H1 (cell line): ENCODE measurements at regions not wholly inside any gene's neighbourhood (a gene's known extent, or its start where the extent isn't known, plus 50 kb on each side); places are given as distances from the start of the nearest gene placed in this dataset.

Experiments used
- CHD2 ChIP-seq: IDR thresholded peaks from 2 replicates; pipeline ENCODE4 v1.6.1; 2012; ENCODE audit warnings: low read length, improper control_type of control experiment
- CREB1 ChIP-seq: IDR thresholded peaks from 2 replicates; pipeline ENCODE4 v1.6.1; 2012; ENCODE audit warnings: inconsistent platforms
- EZH2 ChIP-seq: fragments of 200-600 bp; sonication (generic); IDR thresholded peaks from 2 replicates; pipeline ENCODE4 v1.7.1; 2012; ENCODE audit warnings: low read depth, mild to moderate bottlenecking, moderate library complexity, low read length, inconsistent platforms; ENCODE audit not compliant: severe bottlenecking
- JUN ChIP-seq: IDR thresholded peaks from 2 replicates; pipeline ENCODE4 v1.6.1; 2011; ENCODE audit warnings: low read depth, mild to moderate bottlenecking, improper control_type of control experiment, low read length
- KDM1A ChIP-seq: fragments of 200-600, 300-600 bp; sonication (generic); IDR thresholded peaks from 2 replicates; pipeline ENCODE4 v1.7.1; 2016; ENCODE audit warnings: mild to moderate bottlenecking, low read length, borderline replicate concordance
- MAFK ChIP-seq: IDR thresholded peaks from 2 replicates; pipeline ENCODE4 v1.6.1; 2012; ENCODE audit warnings: low read depth, mild to moderate bottlenecking, improper control_type of control experiment, low read length
- NANOG ChIP-seq: IDR thresholded peaks from 2 replicates; pipeline ENCODE4 v1.6.1; 2011; ENCODE audit warnings: low read length, low read depth, mild to moderate bottlenecking, inconsistent platforms; ENCODE audit not compliant: insufficient read depth, poor library complexity, severe bottlenecking
- POLR2A ChIP-seq, 2 experiments: IDR thresholded peaks; 1 replicate in 1 of 2; 2 replicates in 1 of 2; pipeline ENCODE4 v1.6.1; 2011; ENCODE audit warnings: low read depth in 2 of 2, low read length in 2 of 2, mild to moderate bottlenecking in 2 of 2; ENCODE audit errors: control extremely low read depth in 1 of 2
- RAD21 ChIP-seq, 2 experiments: IDR thresholded peaks in 1 of 2; conservative IDR thresholded peaks in 1 of 2; 2 replicates each; pipeline ENCODE4 v1.6.1; 2011; ENCODE audit warnings: low read depth in 2 of 2, low read length in 2 of 2, improper control_type of control experiment in 1 of 2, inconsistent platforms in 1 of 2, mild to moderate bottlenecking in 1 of 2, moderate library complexity in 1 of 2
- RXRA ChIP-seq: IDR thresholded peaks from 2 replicates; pipeline ENCODE4 v1.6.1; 2011; ENCODE audit warnings: low read depth, mild to moderate bottlenecking, low read length, moderate library complexity; ENCODE audit not compliant: insufficient read depth
- SP1 ChIP-seq: IDR thresholded peaks from 2 replicates; pipeline ENCODE4 v1.6.1; 2011; ENCODE audit warnings: low read depth, low read length
- SUZ12 ChIP-seq: fragments of 200-600 bp; sonication (generic); IDR thresholded peaks from 2 replicates; pipeline ENCODE4 v1.6.1; 2012; ENCODE audit warnings: mild to moderate bottlenecking, inconsistent platforms, low read length, moderate library complexity, mixed read lengths
- TAF1 ChIP-seq: IDR thresholded peaks from 2 replicates; pipeline ENCODE4 v1.6.1; 2011; ENCODE audit warnings: mild to moderate bottlenecking, low read depth, low read length
- TF ChIP-seq, protein P1 (sequence below), 3 experiments: IDR thresholded peaks; 1 replicate in 2 of 3; 2 replicates in 1 of 3; pipeline versions ENCODE4 v1.5.1 to v1.6.1; 2011; ENCODE audit warnings: low read length in 3 of 3, mild to moderate bottlenecking in 3 of 3, inconsistent platforms in 2 of 3, low read depth in 1 of 3, moderate library complexity in 1 of 3; ENCODE audit not compliant: insufficient read depth in 1 of 3; ENCODE audit errors: control extremely low read depth in 1 of 3

DNA sequence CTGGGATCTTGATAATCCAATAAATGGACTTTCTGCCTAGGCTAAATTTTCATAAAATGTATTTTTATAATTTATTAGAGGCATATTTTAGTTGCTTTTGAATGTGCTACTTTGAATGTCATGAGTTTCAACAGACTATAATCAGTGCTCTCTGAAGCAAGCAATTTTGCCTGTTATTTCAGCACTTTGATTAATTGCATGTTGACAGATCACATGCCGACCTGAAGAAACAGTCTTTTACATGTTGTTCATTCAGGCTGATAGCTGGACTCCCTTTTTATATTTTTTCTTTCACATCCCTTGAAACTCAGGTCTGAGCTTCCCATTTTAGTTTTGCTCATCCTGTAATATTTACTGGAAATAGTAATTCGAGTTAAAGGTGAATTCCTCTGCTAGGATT lies 341.0 kb downstream of the NAP1L3 start:
- TF ChIP-seq, protein P1, sequence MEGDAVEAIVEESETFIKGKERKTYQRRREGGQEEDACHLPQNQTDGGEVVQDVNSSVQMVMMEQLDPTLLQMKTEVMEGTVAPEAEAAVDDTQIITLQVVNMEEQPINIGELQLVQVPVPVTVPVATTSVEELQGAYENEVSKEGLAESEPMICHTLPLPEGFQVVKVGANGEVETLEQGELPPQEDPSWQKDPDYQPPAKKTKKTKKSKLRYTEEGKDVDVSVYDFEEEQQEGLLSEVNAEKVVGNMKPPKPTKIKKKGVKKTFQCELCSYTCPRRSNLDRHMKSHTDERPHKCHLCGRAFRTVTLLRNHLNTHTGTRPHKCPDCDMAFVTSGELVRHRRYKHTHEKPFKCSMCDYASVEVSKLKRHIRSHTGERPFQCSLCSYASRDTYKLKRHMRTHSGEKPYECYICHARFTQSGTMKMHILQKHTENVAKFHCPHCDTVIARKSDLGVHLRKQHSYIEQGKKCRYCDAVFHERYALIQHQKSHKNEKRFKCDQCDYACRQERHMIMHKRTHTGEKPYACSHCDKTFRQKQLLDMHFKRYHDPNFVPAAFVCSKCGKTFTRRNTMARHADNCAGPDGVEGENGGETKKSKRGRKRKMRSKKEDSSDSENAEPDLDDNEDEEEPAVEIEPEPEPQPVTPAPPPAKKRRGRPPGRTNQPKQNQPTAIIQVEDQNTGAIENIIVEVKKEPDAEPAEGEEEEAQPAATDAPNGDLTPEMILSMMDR (IDR thresholded peaks at IDR 0.05; ENCODE audit: control extremely low read depth in 1 of 3, insufficient read depth in 1 of 3, low read depth in 1 of 3, low read length in 3 of 3), result no peak
- TF ChIP-seq NANOG (no peak), SP1 (no peak), EZH2 (no peak), MAFK (no peak), JUN (no peak), CREB1 (no peak), POLR2A (IDR thresholded peaks at IDR 0.05; ENCODE audit: control extremely low read depth in 1 of 2, low read depth in 2 of 2, low read length in 2 of 2) (no peak), RXRA (no peak), SUZ12 (no peak), CHD2 (no peak), KDM1A (no peak), TAF1 (no peak), RAD21 (IDR thresholded peaks at IDR 0.05 in 1 of 2, conservative IDR thresholded peaks at IDR 0.05 in 1 of 2; ENCODE audit: low read depth in 2 of 2, low read length in 2 of 2) (no peak)
